Activated CD4-positive, alpha-beta T cell treated with anti-CD3 and anti-CD28 coated beads, Interleukin-2, Interleukin-6, amounts not matched to agents 100 ng/mL and 50 ng/mL, durations not matched to agents 16 hours and 8 hours (primary cell): ENCODE measurements at regions not wholly inside any gene's neighbourhood (a gene's known extent, or its start where the extent isn't known, plus 50 kb on each side); places are given as distances from the start of the nearest gene placed in this dataset.
A peak's percentile ranks its signal among the peaks of the same experiment; 100 is the strongest.

ENCODE experiments used
- DNase-seq: peaks from one replicate; pipeline ENCODE4 v3.0.0-alpha.2; 2020

GRCh38 chr2:220182790-220183189 is 555.4 kb downstream of the SLC4A3 start:
- DNase-seq: no peak

- DNase-seq: no peak
Measured at GRCh38 chr2:220185766-220186305, 558.4 kb downstream of the SLC4A3 start.

- peak; percentile 5 for DNase-seq
Measured at GRCh38 chr2:220188031-220188430, 560.6 kb downstream of the SLC4A3 start.

- DNase-seq: no peak
Measured at GRCh38 chr2:220191031-220191430, 563.6 kb downstream of the SLC4A3 start.

- DNase-seq: no peak
Measured at GRCh38 chr2:220191737-220192136, 564.3 kb downstream of the SLC4A3 start.

GRCh38 chr2:220192994-220193753 is 565.7 kb downstream of the SLC4A3 start:
- DNase-seq: no peak

- DNase-seq: no peak
Measured at GRCh38 chr2:220194630-220195584, 567.5 kb downstream of the SLC4A3 start.

GRCh38 chr2:220198896-220199295 is 571.5 kb downstream of the SLC4A3 start:
- DNase-seq: no peak

- DNase-seq: no peak
Measured at GRCh38 chr2:220202066-220202465, 574.6 kb downstream of the SLC4A3 start.

- no peak for DNase-seq
Measured at GRCh38 chr2:220209093-220209492, 581.7 kb downstream of the SLC4A3 start.

- DNase-seq: no peak
Measured at GRCh38 chr2:220209751-220210150, 582.3 kb downstream of the SLC4A3 start.

- DNase-seq: no peak
Measured at GRCh38 chr2:220212296-220213080, 585.1 kb downstream of the SLC4A3 start.

GRCh38 chr2:220215785-220216184 is 588.4 kb downstream of the SLC4A3 start:
- no peak for DNase-seq

- no peak for DNase-seq
Measured at GRCh38 chr2:220219371-220219770, 591.9 kb downstream of the SLC4A3 start.

GRCh38 chr2:220220009-220220408 is 592.6 kb downstream of the SLC4A3 start:
- no peak for DNase-seq

- DNase-seq: no peak
Measured at GRCh38 chr2:220221992-220222391, 594.6 kb downstream of the SLC4A3 start.

GRCh38 chr2:220224691-220225543 is 597.5 kb downstream of the SLC4A3 start:
- DNase-seq: no peak

GRCh38 chr2:220226076-220226475 is 598.6 kb downstream of the SLC4A3 start:
- DNase-seq: no peak

GRCh38 chr2:220226546-220226945 is 599.1 kb downstream of the SLC4A3 start:
- DNase-seq: no peak

GRCh38 chr2:220227266-220227920 is 600.0 kb downstream of the SLC4A3 start:
- no peak for DNase-seq

- DNase-seq: no peak
Measured at GRCh38 chr2:220228310-220229006, 601.0 kb downstream of the SLC4A3 start.
